Nephron progenitor cell (in vitro differentiated cells): ENCODE measurements at regions not wholly inside any gene's neighbourhood (a gene's known extent, or its start where the extent isn't known, plus 50 kb on each side); places are given as distances from the start of the nearest gene placed in this dataset.

Experiments
- DNase-seq: peaks from one replicate; pipeline ENCODE4 v3.0.0; 2021
- H3K27ac Mint-ChIP-seq: 2 replicates; pipeline ENCODE4 v1.8.0; 2021; ENCODE audit warnings: mild to moderate bottlenecking, moderate library complexity, mixed read lengths
- H3K27me3 Mint-ChIP-seq: 2 replicates; pipeline ENCODE4 v1.8.0; 2021; ENCODE audit warnings: mild to moderate bottlenecking, low read depth, mixed read lengths; ENCODE audit not compliant: poor library complexity
- H3K36me3 Mint-ChIP-seq: 2 replicates; pipeline ENCODE4 v1.8.0; 2021; ENCODE audit warnings: low read depth, mixed read lengths
- H3K4me1 Mint-ChIP-seq: 2 replicates; pipeline ENCODE4 v1.8.0; 2021; ENCODE audit warnings: mixed read lengths
- H3K4me3 Mint-ChIP-seq: 2 replicates; pipeline ENCODE4 v1.8.0; 2021; ENCODE audit warnings: mild to moderate bottlenecking, moderate library complexity, mixed read lengths
- H3K9me3 Mint-ChIP-seq: 2 replicates; pipeline ENCODE4 v1.8.0; 2021; ENCODE audit warnings: mild to moderate bottlenecking, moderate library complexity, mixed read lengths
- TF ChIP-seq, protein P1 (sequence below): fragments of 200-600 bp; sonication (generic); IDR thresholded peaks from 2 replicates; pipeline ENCODE4 v1.5.0; 2021; ENCODE audit warnings: antibody characterized with exemption

DNA sequence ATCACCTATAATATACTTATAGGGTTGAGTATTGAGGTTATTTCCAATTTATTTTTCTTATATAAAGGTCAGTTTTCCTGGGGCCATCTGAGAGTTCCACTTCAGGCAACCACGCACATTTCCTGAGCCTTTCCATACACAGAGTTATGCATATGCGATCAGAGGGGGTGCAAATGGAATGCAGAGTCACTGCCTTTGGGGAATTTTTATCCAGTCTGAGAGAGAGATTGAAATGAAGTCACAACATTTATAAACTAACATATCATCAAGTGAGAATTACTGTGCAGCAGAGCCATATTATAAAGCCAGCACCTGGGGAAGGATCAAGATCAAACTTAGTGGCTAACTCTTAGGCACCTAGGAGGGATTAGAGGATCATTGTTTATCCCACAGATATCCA, 299.9 kb upstream of the PLXNA2 start:
- H3K4me1 Mint-ChIP-seq, result peaks cover 2% of the 10 kb centered on the region
- TF ChIP-seq, protein P1, sequence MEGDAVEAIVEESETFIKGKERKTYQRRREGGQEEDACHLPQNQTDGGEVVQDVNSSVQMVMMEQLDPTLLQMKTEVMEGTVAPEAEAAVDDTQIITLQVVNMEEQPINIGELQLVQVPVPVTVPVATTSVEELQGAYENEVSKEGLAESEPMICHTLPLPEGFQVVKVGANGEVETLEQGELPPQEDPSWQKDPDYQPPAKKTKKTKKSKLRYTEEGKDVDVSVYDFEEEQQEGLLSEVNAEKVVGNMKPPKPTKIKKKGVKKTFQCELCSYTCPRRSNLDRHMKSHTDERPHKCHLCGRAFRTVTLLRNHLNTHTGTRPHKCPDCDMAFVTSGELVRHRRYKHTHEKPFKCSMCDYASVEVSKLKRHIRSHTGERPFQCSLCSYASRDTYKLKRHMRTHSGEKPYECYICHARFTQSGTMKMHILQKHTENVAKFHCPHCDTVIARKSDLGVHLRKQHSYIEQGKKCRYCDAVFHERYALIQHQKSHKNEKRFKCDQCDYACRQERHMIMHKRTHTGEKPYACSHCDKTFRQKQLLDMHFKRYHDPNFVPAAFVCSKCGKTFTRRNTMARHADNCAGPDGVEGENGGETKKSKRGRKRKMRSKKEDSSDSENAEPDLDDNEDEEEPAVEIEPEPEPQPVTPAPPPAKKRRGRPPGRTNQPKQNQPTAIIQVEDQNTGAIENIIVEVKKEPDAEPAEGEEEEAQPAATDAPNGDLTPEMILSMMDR, result no peak
- H3K27ac Mint-ChIP-seq, result no peak overlapping the region
- H3K4me3 Mint-ChIP-seq, result no peak overlapping the region
- no peak for DNase-seq
- no peaks in the 10 kb centered on the region for H3K9me3 Mint-ChIP-seq
- H3K36me3 Mint-ChIP-seq, result no peaks in the 10 kb centered on the region
- H3K27me3 Mint-ChIP-seq, result peaks cover 15% of the 10 kb centered on the region

DNA sequence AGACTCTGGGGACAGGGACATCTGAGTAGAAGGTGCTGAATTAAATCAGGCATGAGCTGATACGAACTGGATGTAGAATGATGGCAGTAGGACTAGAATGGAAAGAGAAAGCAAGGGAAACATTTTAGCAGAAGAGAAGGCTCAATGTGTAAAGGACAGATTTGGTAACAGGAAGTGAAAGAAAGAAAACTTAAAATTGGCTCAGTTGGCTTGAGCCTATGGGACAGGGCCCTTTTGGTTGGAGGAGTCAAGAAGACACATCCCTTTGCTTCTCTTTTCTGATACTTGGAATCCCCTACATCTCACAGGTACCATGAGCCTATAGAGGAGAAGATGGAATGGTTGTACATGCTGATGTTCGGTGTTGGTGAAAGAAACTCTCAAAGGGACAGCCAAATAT, 300.6 kb upstream of the PLXNA2 start:
- no peak for DNase-seq
- no peaks in the 10 kb centered on the region for H3K9me3 Mint-ChIP-seq
- H3K4me1 Mint-ChIP-seq, result peaks cover 2% of the 10 kb centered on the region

DNA sequence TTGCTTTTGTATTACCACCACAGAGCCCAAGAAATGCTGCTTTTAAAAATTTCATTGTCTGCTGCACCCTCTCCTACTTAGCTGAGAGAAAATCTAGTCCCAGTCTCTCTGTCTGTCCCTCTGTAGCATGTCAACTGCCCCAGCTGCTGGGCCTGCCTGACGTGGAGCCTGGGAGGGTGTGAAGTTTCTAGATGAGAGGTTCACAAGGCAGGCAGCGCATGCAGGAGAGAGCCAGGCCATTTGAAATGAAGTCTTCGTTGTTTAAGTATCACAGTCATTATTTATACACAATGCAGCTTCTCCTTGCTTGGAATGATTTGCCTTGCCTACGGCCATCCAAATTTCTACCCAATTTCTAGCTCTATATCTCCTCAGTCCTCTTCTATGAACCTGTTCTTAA, 306.8 kb upstream of the PLXNA2 start:
- no peaks in the 10 kb centered on the region for H3K36me3 Mint-ChIP-seq
- H3K27me3 Mint-ChIP-seq, result peaks cover 11% of the 10 kb centered on the region
- no peak overlapping the region for H3K27ac Mint-ChIP-seq
- H3K9me3 Mint-ChIP-seq, result no peaks in the 10 kb centered on the region
- TF ChIP-seq, protein P1, result no peak
- no peak overlapping the region for H3K4me3 Mint-ChIP-seq
- peaks cover 15% of the 10 kb centered on the region for H3K4me1 Mint-ChIP-seq
- DNase-seq, result no peak

More for the DNA sequence above, 300.6 kb upstream of the PLXNA2 start:
- Mint-ChIP-seq H3K4me3 (no peak overlapping the region), H3K27ac (no peak overlapping the region), H3K36me3 (no peaks in the 10 kb centered on the region), H3K27me3 (peaks cover 15% of the 10 kb centered on the region)
- TF ChIP-seq, protein P1, result no peak

DNA sequence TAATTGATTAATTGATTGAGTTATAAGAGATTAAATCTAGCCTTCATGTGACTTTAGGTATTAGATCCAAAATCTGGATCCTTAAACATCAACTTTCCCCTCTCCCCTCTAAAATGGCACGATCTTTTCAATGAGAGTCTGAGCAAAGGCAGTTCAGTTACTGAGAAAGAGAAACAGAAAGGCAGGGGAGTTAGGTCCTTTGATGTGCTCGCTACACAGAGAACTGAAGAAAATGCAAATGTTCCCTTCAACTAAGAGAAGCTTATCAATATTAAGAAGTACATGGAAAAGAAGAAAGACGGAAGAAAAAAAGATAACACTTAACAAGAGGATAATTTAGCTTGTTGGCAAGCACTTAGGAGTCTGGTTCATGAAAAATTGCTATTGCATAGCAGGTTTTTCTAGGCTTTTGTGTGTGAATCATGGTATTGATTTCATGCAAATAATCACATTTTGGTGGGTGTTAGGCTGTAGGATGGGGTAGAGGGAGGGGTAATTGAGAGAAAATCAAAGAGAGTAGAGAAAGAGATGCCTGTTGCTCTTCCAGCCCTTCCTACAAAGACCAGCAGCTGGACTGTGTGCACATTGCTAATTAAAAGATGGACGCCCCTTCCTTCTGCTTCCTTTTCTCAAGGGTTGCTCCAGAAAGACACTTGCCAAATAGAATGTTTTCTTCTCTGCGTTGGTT, 307.6 kb upstream of the PLXNA2 start:
- no peak for DNase-seq
- Mint-ChIP-seq H3K4me3 (no peak overlapping the region), H3K9me3 (no peaks in the 10 kb centered on the region), H3K27me3 (peaks cover 13% of the 10 kb centered on the region), H3K36me3 (no peaks in the 10 kb centered on the region), H3K27ac (no peak overlapping the region), H3K4me1 (peaks cover 15% of the 10 kb centered on the region)
- TF ChIP-seq, protein P1, result no peak

DNA sequence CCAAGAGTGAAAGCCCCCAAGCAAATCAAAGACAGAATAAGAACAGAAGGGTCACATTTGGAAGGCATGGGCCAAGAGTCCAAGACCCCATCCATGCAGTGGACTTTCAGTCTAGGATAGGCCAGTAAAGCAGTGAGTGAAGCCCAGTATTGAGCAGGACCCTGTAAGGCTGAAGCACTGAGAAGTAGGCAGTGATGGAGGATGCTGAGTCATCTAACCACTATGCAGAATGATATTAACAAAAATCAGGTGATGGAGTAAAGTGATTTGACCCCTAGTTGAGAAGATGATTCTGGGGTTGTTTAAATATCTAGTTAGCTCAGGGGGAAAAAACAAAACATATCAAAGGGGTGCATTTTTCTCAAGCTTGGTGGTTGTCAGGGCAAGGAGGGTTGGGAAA, 308.7 kb upstream of the PLXNA2 start:
- Mint-ChIP-seq H3K36me3 (no peaks in the 10 kb centered on the region), H3K4me3 (no peak overlapping the region), H3K27ac (no peak overlapping the region), H3K27me3 (peaks cover 13% of the 10 kb centered on the region), H3K4me1 (peaks cover 15% of the 10 kb centered on the region), H3K9me3 (no peaks in the 10 kb centered on the region)
- TF ChIP-seq, protein P1, result no peak
- no peak for DNase-seq

DNA sequence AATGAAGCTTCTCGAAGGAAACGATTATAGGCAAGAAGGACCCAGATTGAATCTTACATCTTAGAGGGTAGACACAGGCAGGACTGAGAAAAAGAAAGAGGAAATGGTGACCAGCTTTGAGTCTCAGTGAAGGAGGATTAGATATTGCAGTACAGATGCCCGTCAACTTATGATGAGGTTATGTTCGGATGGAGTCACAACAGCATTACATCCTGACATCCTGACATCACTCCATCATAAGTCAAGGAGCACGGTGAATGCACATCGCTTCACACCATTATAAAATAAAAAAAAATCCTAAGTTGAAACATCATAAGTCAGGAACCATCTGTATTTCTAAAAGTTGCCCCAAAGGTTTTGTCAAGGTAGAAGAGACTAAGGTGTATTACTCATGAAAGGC, 312.3 kb upstream of the PLXNA2 start:
- Mint-ChIP-seq H3K4me1 (peaks cover 5% of the 10 kb centered on the region), H3K27ac (no peak overlapping the region), H3K4me3 (no peak overlapping the region), H3K9me3 (no peaks in the 10 kb centered on the region), H3K27me3 (peaks cover 16% of the 10 kb centered on the region), H3K36me3 (no peaks in the 10 kb centered on the region)
- no peak for DNase-seq
- TF ChIP-seq, protein P1, result no peak
